Trophoblast cell (in vitro differentiated cells and primary cell): ENCODE measurements at regions not wholly inside any gene's neighbourhood (a gene's known extent, or its start where the extent isn't known, plus 50 kb on each side); places are given as distances from the start of the nearest gene placed in this dataset.

ENCODE experiments used
- DNase-seq, 2 donors: peaks; one replicate each; pipeline ENCODE4 v3.0.0-alpha.2; 2016
- H2AFZ ChIP-seq: 2 replicates; pipeline ENCODE4 v1.6.1; 2013; ENCODE audit warnings: low read length, moderate library complexity, mild to moderate bottlenecking; ENCODE audit not compliant: insufficient read depth, poor library complexity
- H2AK5ac ChIP-seq: 2 replicates; pipeline ENCODE4 v1.6.1; 2013; ENCODE audit warnings: mild to moderate bottlenecking, low read length
- H2BK120ac ChIP-seq: 2 replicates; pipeline ENCODE4 v1.6.1; 2013; ENCODE audit warnings: low read length, mild to moderate bottlenecking, moderate library complexity; ENCODE audit not compliant: insufficient read depth, poor library complexity
- H2BK12ac ChIP-seq: 2 replicates; pipeline ENCODE4 v1.6.1; 2013; ENCODE audit warnings: mild to moderate bottlenecking, low read length, moderate library complexity
- H2BK5ac ChIP-seq: 2 replicates; pipeline ENCODE4 v1.6.1; 2013; ENCODE audit warnings: low read length, low read depth, moderate library complexity, mild to moderate bottlenecking; ENCODE audit not compliant: poor library complexity
- H3K14ac ChIP-seq: 2 replicates; pipeline ENCODE4 v1.6.1; 2013; ENCODE audit warnings: mild to moderate bottlenecking, low read length
- H3K18ac ChIP-seq: 2 replicates; pipeline ENCODE4 v1.6.1; 2013; ENCODE audit warnings: mild to moderate bottlenecking, low read length
- H3K23ac ChIP-seq: 2 replicates; pipeline ENCODE4 v1.6.1; 2013; ENCODE audit warnings: low read length
- H3K27ac ChIP-seq: 2 replicates; pipeline ENCODE4 v1.5.1; 2013; ENCODE audit warnings: low read depth, mild to moderate bottlenecking, inconsistent platforms, low read length, moderate library complexity
- H3K27me3 ChIP-seq: 2 replicates; pipeline ENCODE4 v1.6.1; 2013; ENCODE audit warnings: inconsistent platforms, mild to moderate bottlenecking, low read length, moderate library complexity; ENCODE audit not compliant: insufficient read depth
- H3K36me3 ChIP-seq, 2 experiments: 1 replicate in 1 of 2; 2 replicates in 1 of 2; pipeline ENCODE4 v1.6.1; 2013; ENCODE audit warnings: low read length in 2 of 2, mild to moderate bottlenecking in 2 of 2, moderate library complexity in 1 of 2; ENCODE audit not compliant: insufficient read depth in 2 of 2, control insufficient read depth in 1 of 2
- H3K4ac ChIP-seq: 2 replicates; pipeline ENCODE4 v1.6.1; 2013; ENCODE audit warnings: low read depth, mild to moderate bottlenecking, low read length, moderate library complexity
- H3K4me1 ChIP-seq, 2 experiments: 1 replicate in 1 of 2; 2 replicates in 1 of 2; pipeline ENCODE4 v1.6.1; 2013; ENCODE audit warnings: low read length in 2 of 2, mild to moderate bottlenecking in 2 of 2, moderate library complexity in 1 of 2; ENCODE audit not compliant: insufficient read depth in 2 of 2, control insufficient read depth in 1 of 2
- H3K4me2 ChIP-seq: 2 replicates; pipeline ENCODE4 v1.6.1; 2013; ENCODE audit warnings: inconsistent platforms, mild to moderate bottlenecking, low read length, moderate library complexity
- H3K4me3 ChIP-seq: 2 replicates; pipeline ENCODE4 v1.5.1; 2013; ENCODE audit warnings: mild to moderate bottlenecking, low read depth, low read length, inconsistent platforms
- H3K79me1 ChIP-seq: one replicate; pipeline ENCODE4 v1.6.1; 2013; ENCODE audit warnings: low read length
- H3K79me2 ChIP-seq: 2 replicates; pipeline ENCODE4 v1.6.1; 2013; ENCODE audit warnings: low read length, mild to moderate bottlenecking; ENCODE audit not compliant: control insufficient read depth, insufficient read depth, poor library complexity
- H3K9ac ChIP-seq: 2 replicates; pipeline ENCODE4 v1.6.1; 2013; ENCODE audit warnings: mild to moderate bottlenecking, low read length
- H3K9me3 ChIP-seq: 2 replicates; pipeline ENCODE4 v1.6.1; 2013; ENCODE audit warnings: low read depth, mild to moderate bottlenecking, control low read depth, inconsistent platforms, low read length; ENCODE audit not compliant: insufficient read depth
- H4K12ac ChIP-seq: 2 replicates; pipeline ENCODE4 v1.6.1; 2013; ENCODE audit warnings: low read depth, mild to moderate bottlenecking, low read length, moderate library complexity
- H4K8ac ChIP-seq: 2 replicates; pipeline ENCODE4 v1.6.1; 2013; ENCODE audit warnings: low read depth, mild to moderate bottlenecking, low read length, moderate library complexity
- H4K91ac ChIP-seq: one replicate; pipeline ENCODE4 v1.6.1; 2013; ENCODE audit warnings: low read depth, mild to moderate bottlenecking, low read length, moderate library complexity
- WGBS: extraction: QIAGEN DNeasy Blood & Tissue Kit; methylation state at CpG from one replicate; pipeline ENCODE4 v1.1.7; 2013; ENCODE audit warnings: missing lambda C conversion rate; ENCODE audit not compliant: insufficient read length, insufficient coverage; ENCODE audit errors: extremely low coverage; 5-methylcytosine and 5-hydroxymethylcytosine counted together

DNA sequence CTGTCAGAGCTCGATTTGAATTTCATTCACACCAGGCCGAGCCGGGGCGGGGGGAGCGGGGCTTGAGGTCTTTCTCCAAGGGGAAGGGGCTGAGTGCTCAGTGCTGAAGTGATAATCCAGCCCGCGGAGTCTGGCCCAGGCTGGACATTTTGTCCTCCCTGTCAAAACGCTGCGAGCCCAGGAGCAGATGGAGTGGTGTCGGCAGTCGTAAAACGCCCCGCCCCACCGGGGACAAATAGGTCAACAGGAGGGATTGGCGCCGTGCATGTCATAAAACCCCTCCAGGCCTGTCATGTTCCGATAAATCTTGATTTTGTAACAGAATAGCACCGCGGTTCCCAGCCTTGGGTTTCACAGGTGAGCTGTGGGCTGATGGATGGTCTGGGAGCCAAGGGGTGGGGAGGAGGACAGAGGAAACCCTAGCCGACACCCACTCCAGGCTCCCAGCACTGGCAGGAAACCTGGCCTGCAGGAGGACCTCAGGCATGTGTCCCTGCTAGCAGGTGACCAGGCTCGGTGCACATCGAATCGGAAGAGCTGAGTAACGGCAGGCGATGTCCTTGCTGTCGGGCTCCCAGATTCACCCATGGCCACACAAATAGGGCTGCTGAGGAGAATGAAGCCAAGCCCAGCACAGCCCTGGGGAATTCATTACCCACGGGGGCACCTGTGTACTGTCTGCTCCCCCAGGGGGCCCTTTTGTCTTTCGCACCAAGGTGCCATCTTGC is 341.4 kb downstream of the FOXL1 start:
- no CpG with 5 or more reads among the region's 28 CpGs for WGBS

DNA sequence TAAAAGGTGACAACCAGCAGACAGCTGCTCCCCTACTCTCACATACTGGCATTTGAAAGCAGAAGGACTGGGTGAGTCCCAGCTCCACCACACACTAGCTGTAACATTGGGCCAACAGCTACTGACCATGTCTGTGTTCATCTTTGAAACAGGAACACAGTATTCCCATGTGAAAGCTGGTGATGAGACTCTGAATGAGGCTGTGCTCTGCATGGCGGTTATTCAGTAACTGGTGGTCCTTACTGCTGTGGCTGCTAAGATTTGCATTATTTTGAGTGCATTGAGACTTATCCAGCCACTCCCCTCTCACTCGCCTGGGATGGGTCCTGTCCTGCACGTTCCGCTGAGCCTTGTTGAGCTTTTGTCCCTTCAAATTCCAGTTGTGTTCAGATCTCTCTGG is 342.9 kb downstream of the FOXL1 start:
- Histone ChIP-seq H3K4me3 (no peak overlapping the region), H2AFZ (no peak overlapping the region), H3K18ac (no peak overlapping the region), H4K8ac (no peak overlapping the region), H3K27me3 (no peaks in the 10 kb centered on the region), H3K36me3 (no peaks in the 10 kb centered on the region), H3K9me3 (peaks cover 7% of the 10 kb centered on the region), H2BK12ac (no peak overlapping the region), H3K27ac (no peak overlapping the region), H2BK5ac (no peak overlapping the region), H3K79me2 (no peaks in the 10 kb centered on the region), H3K79me1 (no peaks in the 10 kb centered on the region), H3K14ac (no peak overlapping the region), H3K9ac (no peak overlapping the region), H4K12ac (no peak overlapping the region), H3K4me2 (no peak overlapping the region), H3K4me1 (no peaks in the 10 kb centered on the region), H2BK120ac (no peak overlapping the region), H3K4ac (no peak overlapping the region), H3K23ac (no peak overlapping the region), H4K91ac (no peak overlapping the region), H2AK5ac (no peak overlapping the region)
- WGBS = no CpG with 5 or more reads among the region's 4 CpGs
- DNase-seq = no peak

More for the DNA sequence above, 341.4 kb downstream of the FOXL1 start:
- no peak overlapping the region for H2AK5ac ChIP-seq
- no peak overlapping the region for H3K4ac ChIP-seq
- no peaks in the 10 kb centered on the region for H3K27me3 ChIP-seq
- H3K27ac ChIP-seq = no peak overlapping the region
- H2BK12ac ChIP-seq = no peak overlapping the region
- no peaks in the 10 kb centered on the region for H3K79me1 ChIP-seq
- H4K8ac ChIP-seq = no peak overlapping the region
- no peak overlapping the region for H3K18ac ChIP-seq
- no peak overlapping the region for H4K12ac ChIP-seq
- H3K14ac ChIP-seq = no peak overlapping the region
- no peak overlapping the region for H3K4me3 ChIP-seq
- no peaks in the 10 kb centered on the region for H3K36me3 ChIP-seq
- H3K79me2 ChIP-seq = no peaks in the 10 kb centered on the region
- H3K4me2 ChIP-seq = no peak overlapping the region
- DNase-seq = no peak
- no peak overlapping the region for H2BK5ac ChIP-seq
- H3K4me1 ChIP-seq = no peaks in the 10 kb centered on the region
- no peak overlapping the region for H2BK120ac ChIP-seq
- peaks cover 7% of the 10 kb centered on the region for H3K9me3 ChIP-seq
- H3K9ac ChIP-seq = no peak overlapping the region
- no peak overlapping the region for H4K91ac ChIP-seq
- no peak overlapping the region for H3K23ac ChIP-seq
- no peak overlapping the region for H2AFZ ChIP-seq

GRCh38 chr16:86922311-86922710 is 344.0 kb downstream of the FOXL1 start:
- H2BK5ac ChIP-seq = no peak overlapping the region
- no peak overlapping the region for H3K18ac ChIP-seq
- H3K27ac ChIP-seq = no peak overlapping the region
- H3K14ac ChIP-seq = no peak overlapping the region
- no peak overlapping the region for H4K12ac ChIP-seq
- peaks cover 7% of the 10 kb centered on the region for H3K9me3 ChIP-seq
- no peak overlapping the region for H3K23ac ChIP-seq
- no peak overlapping the region for H3K4ac ChIP-seq
- no peak overlapping the region for H2BK120ac ChIP-seq
- no peak overlapping the region for H4K91ac ChIP-seq
- no peaks in the 10 kb centered on the region for H3K27me3 ChIP-seq
- no peak for DNase-seq
- H3K9ac ChIP-seq = no peak overlapping the region
- no peak overlapping the region for H2BK12ac ChIP-seq
- no peak overlapping the region for H3K4me2 ChIP-seq
- no peaks in the 10 kb centered on the region for H3K79me2 ChIP-seq
- peaks cover 0 to 2% of the 10 kb centered on the region in 2 experiments for H3K4me1 ChIP-seq
- no CpG with 5 or more reads among the region's 7 CpGs for WGBS
- no peak overlapping the region for H3K4me3 ChIP-seq
- no peaks in the 10 kb centered on the region for H3K79me1 ChIP-seq
- H2AK5ac ChIP-seq = no peak overlapping the region
- no peaks in the 10 kb centered on the region for H3K36me3 ChIP-seq
- H2AFZ ChIP-seq = no peak overlapping the region
- H4K8ac ChIP-seq = no peak overlapping the region

GRCh38 chr16:86923656-86924055 is 345.3 kb downstream of the FOXL1 start:
- Histone ChIP-seq H2BK5ac (no peak overlapping the region), H4K8ac (no peak overlapping the region), H3K4me1 (peaks cover 3 to 6% of the 10 kb centered on the region in 2 experiments), H3K27me3 (no peaks in the 10 kb centered on the region), H3K4me2 (no peak overlapping the region), H3K4me3 (no peak overlapping the region), H4K12ac (no peak overlapping the region), H2AK5ac (no peak overlapping the region), H4K91ac (no peak overlapping the region), H3K23ac (no peak overlapping the region), H2BK120ac (no peak overlapping the region), H3K27ac (no peak overlapping the region), H3K4ac (no peak overlapping the region), H3K9ac (no peak overlapping the region), H3K14ac (no peak overlapping the region), H3K79me2 (no peaks in the 10 kb centered on the region), H3K9me3 (peaks cover 7% of the 10 kb centered on the region), H3K79me1 (no peaks in the 10 kb centered on the region), H2AFZ (no peak overlapping the region), H3K18ac (no peak overlapping the region), H3K36me3 (no peaks in the 10 kb centered on the region), H2BK12ac (no peak overlapping the region)
- no peak for DNase-seq
- WGBS = no CpG with 5 or more reads among the region's 4 CpGs
